Inferior parietal cortex (tissue), 1 donor: ENCODE measurements at regions not wholly inside any gene's neighbourhood (a gene's known extent, or its start where the extent isn't known, plus 50 kb on each side); places are given as distances from the start of the nearest gene placed in this dataset.

Experiments
- DNase-seq: peaks from one replicate; pipeline ENCODE4 v3.0.0-alpha.2; 2016; ENCODE audit errors: extremely low spot score

DNA sequence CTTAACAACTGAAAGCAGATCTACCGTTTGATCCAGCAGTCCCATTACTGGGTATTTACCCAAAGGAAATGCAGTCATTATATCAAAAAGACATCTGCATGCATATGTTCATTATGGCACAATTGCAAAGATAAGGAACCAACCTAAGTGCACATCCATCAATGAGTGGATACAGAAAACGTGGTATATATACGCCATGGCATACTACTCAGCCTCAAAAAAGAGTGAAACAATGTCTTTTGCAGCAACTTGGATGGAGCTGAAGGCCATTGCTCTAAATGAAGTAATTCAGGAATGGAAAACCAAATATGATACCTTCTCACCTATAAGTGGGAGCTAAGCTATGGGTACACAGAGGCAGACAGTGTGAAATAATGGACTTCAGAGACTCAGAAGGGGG is 169.3 kb downstream of the ZBTB18 start:
- DNase-seq, result no peak

DNA sequence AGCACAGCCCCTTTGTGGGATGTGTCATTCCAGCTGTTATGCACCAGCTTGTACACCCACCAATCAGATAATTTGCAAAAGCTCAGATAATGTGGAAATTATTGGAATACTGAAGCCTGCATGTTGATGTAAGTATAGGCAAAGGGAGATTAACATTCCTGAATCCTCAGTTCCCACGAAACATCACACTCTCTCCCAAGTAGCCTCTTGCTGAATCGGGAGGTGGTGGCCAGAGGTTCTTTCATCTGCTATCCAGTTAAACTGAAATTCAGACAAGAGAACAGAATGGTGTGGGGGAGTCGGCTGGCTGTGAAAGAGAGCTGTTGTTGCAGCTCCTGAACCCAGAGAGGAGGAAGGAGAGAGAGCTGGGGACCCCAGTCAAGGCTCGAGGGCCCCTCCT is 170.9 kb downstream of the ZBTB18 start:
- no peak for DNase-seq

DNA sequence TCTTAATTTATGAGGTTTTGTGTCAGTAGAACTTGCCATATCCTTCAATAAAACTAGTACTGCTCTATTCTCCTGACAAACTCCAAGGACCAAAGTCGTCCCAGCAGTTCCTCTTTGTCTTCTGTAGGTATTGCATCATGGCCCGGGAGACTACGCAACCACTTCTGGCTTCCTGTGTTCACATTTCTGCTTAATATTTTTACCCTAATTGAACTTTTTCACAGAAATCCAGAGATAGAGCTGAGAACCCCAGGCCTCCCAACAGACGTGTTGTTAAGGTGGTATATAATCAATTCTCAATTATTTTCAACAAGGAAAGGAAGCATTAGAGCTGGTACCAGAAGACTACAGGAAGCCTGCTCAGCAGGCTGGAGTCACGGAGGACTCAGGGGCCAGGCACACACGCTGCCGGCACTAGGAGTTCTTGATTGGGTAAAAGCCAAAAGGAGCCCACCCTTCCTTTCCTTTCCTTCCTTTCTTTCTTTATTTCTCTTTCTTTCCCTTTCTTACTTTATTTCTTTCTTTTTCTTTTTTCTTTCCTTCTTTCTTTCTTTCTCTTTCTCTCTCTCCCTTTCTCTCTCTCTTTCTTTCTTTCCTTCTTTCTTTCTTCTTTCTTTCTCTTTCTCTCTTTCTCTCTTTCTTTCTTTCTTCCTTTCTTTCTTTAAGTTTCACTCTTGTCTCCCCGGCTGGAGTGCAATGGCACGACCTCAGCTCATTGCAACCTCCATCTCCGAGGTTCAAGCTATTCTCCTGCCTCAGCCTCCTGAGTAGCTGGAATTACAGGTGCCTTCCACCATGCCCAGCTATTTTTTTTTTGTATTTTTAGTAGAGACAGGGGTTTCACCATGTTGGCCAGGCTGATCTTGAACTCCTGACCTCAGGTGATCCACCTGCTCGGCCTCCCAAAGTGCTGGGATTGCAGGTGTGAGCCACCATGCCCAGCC is 173.7 kb downstream of the ZBTB18 start:
- no peak for DNase-seq

DNA sequence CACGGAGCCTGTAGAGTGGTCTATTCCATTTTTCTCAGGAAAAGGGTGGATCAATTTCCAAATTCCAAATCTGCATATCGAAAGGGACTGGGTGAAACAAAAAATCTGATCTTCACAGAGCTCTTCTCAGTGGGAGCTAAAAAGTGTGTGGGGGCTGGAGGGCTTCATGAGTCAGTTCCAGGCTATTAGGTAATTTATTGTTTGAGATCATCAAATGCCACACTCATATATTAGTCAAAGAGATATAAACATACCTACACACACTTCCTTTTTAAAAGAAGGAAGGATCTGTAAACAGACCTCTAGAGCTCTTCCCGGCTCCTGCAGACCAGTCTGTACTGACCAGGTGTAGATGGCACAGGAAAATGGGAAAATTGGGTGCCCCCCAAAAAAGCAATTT is 175.4 kb downstream of the ZBTB18 start:
- DNase-seq, result no peak

DNA sequence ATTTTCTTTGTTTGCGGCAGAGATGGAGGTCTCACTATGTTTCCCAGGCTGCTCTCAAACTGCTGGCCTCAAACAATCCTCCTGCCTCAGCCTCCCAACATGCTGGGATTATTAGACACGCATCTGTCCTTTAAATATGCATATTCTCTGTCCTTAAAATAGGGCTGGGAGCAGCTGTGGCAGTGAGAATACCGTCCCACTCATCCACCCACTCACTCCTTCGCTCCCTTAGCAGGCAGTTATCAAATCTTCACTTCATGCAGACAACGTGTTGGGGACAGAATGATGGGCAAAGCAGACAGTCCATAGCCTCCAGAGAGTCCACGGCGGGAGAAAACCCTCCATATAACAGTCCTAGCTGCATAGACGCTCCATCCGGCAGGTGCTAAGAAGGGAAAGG is 179.4 kb downstream of the ZBTB18 start:
- no peak for DNase-seq

DNA sequence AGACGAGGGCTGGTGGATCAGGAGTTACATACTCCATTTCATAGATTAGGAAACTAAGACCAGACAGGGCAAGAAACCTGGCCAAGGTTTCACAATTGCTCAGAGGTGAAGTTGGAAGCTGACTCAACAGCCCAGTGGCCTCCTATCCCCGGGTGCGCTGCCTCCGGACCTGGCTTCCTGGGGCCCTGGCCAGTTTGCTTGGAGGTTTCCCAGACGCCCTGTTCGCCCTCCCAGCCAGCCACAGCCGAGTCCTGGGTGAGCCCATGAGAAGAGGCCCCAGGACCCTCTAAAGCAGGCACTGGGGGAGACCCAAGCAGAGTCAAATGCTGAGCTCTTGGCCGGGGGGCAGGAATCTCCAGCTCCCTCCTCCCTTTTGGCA is 180.1 kb downstream of the ZBTB18 start:
- no peak for DNase-seq

DNA sequence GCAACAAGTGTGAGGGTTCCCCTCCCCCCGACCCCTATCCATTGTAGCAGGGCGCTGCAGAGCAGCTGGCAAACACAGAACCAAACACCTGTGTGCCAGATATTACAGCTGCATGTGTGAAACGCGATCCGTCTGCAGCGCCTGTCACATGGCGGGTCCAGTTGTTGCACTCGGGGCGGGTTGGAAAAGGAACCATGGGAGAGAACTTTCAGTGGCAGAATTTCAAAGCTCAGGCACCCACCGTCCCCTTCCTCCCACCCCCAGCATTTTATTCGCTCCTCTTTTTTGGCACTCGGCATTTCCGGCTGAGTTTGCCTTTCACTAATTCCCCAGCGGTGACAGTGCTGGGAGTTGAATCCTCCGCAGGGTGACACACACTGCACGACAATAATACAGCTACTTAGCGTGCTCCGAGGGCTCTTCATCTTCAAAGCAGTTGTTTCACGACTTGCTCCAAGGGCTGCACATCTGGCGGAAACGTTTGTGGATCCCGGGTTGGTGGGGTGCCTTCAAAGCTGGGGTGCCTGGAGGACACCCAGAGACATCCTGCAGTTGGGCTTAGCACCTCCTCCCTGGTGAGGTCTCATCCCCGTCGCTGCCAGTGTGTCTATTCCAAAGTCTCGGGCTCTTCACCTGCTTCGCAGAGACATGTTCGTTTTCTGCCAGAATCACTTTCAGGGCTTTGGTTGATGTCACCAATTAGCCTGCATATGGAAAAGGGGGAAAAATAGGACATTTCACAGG is 180.7 kb downstream of the ZBTB18 start:
- no peak for DNase-seq

DNA sequence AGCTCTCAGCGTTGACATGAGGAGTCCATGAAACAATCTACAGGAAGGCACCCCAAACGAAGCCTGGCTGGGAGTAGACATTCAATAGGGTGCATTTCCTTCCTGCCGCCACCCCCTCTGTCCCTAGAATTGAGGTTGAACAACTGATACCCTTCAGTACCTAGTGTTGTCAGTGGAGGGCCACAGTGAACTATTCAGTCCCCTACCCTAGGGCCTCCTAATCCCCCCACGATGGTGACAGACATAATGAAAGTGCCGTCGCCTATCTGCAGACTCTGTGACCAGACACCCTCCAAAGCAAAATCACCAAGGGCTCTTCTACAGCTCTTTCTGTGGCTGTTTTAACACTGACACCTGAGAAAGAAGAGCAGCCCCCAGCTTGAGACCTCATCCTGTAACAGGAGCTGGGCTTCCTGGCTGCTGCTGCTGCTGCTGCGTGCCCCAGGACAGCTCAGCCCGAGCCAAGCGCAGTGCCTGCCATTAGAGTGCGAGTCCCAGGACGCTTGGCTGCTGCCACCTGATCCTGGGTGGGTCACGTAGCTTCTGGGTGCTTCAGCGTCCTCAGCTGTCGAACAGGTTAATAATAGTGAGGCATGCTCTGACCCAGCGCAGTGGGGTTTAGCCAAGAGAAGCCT is 183.0 kb downstream of the ZBTB18 start:
- no peak for DNase-seq

DNA sequence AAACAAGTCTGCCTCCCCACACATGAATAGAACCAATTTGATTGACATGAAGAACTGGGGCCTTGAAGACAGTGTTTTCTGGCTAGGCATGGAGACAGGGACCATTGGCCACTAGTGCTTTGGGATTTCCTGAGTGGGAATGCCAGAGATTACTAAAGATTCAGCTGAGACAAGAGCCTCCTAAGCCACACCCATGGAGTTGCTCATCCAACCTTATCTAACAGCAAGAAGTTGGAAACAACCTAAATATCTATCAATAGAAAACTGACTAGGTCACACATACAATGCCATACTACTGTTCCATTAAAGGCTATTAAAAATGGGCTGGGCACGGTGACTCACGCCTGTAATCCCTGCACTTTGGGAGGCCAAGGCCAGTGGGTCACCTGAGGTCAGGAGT is 184.1 kb downstream of the ZBTB18 start:
- no peak for DNase-seq

DNA sequence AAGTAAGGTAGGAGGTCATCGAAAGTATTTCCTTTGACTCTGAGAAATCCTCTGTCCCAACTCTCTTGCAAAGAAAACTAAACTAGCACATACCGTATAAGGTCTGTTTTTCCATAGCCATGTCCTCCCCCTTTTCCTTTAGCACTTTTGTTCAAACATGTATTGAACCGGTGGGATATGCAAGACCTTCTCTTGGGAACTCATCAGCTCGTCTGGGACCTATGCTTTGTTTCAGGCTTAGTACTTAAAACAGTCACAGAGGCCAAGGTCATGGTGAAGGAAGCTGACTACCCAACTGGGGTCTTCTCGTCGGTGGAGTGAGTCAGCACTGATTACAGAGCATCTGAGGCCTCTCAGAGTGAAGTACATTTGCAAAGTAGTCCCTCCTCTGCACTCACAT is 185.0 kb downstream of the ZBTB18 start:
- DNase-seq, result no peak

DNA sequence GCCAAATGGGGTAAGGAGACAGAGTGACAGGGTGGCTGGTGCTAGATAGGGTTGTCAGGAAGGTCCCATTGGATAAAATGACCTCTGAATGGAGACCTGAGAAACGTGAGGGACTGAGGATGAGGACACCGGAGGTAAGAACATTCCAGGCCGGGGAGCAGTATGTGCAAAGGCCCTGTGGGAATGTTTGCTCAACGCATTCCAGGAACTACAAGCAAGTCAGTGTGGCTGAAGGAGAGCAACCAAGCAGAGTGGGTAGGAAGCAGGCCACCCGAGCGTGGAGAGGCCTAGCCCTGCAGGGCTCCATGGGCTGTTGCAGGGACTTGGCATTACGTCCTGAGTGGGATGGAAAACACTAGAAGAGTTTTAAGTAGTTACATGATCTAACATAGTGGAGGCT is 185.6 kb downstream of the ZBTB18 start:
- no peak for DNase-seq

DNA sequence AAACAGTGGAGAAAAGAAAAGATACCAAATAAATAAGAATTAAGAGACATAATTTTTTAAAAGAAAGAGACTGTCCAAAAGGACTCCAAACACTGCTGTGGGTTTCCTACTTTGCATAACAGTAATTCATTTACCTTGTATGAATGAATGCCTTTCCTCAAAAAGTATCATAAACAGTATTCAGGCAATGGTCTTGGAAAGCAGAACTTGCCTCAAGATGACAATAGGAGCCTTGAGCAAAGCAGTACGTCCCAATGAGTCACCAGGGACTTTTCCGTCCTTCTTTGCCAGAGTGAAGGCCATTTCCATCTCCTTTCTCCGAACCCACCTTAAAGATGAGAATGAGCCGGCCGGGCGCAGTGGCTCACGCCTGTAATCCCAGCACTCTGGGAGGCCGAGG is 186.4 kb downstream of the ZBTB18 start:
- no peak for DNase-seq

DNA sequence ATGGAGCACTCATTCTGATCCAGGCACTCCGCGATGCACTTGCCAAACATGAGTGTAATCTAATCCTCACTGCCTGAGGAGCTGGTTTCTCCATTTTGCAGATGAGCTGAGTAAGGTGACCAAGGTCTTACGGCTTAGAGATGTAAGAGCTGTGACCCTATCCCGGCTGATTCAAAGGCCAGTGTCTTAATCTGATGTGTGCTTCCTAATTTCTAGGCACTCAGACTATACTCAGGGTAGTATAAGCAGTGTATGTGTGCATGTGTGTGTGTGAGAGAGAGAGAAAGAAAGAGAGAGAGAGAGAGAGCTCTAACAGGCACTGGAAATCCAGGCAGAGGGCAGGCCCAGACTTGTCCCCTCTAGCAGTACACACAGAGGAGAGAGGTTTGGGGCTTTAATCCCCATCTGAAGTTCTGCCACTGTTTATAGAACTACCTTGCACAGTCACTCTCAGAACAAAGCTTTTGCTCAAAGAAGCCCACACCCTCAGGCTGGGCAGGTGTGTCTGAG is 188.2 kb downstream of the ZBTB18 start:
- no peak for DNase-seq

DNA sequence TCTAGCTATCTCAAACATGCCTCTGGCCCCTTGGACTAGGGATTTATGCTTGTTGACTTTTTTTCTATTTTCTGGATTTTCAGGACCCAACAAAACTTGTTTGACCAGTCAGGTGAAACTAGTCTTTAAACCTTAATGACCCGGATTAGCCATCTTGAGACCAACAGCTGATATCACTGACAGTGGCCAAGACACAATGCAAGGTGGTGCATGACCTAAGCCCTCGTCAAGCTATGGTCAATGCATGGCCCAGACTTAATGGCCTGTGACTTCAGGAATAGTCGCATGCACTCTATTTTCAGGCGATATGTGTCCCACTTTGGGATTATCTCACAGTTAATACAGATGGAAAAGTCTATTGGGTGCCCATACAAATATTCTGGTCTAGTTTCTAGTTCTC is 190.4 kb downstream of the ZBTB18 start:
- no peak for DNase-seq

DNA sequence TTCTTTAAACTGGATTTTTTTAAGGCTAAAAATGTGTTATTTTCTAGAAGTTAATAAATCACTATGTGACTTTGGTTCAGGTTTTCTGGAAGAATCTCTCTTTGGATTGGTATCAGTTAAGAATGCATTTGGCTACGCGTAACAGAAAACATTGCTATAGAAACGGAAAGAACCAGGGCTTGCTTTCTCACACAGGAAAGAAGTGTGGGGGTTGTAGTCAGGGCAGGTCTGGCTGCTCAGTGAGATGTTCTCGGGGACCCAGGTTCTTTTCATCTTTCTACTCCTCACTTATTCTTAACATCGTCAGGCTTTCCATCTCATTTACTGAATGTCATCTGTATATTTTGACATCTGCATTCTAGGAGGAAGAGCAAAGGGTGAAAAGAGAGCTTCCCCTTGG is 191.4 kb downstream of the ZBTB18 start:
- DNase-seq, result no peak

DNA sequence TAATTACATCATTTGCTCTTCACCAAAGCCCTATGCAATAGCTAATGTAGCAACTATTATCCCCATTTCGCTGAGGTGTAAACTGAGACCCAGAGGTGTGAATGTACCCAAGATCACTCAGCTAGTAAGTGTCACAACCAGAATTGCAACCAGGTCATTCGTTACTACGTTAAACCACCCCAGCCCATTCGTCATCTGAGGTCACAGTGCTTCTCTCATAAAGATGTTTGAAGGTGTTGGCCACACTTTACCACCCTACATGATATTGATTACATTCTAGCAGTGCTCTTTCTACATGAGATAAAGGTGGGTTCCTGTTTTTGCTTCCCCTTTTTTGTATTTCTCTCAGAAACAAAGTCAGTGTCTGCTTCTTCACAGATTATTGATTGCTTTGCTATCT is 195.3 kb downstream of the ZBTB18 start:
- no peak for DNase-seq

DNA sequence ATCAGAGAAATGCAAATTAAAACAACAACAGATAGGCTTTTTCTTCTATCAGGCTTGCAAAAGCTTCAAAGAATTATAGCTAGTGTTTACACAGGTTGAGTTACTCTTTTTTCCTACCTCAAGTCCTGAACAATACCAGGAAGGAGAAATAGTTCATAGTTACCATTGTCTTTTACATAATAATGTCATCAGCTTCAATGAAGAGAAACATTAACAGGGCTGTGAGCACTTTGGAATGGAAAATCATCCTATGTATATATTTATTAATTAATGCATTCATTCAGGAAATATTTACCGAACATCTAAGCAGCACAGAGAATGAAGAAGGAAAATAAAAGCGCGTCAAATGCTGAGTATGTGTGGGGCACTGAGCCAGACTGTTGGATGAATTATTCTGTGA is 197.3 kb downstream of the ZBTB18 start:
- DNase-seq, result no peak

DNA sequence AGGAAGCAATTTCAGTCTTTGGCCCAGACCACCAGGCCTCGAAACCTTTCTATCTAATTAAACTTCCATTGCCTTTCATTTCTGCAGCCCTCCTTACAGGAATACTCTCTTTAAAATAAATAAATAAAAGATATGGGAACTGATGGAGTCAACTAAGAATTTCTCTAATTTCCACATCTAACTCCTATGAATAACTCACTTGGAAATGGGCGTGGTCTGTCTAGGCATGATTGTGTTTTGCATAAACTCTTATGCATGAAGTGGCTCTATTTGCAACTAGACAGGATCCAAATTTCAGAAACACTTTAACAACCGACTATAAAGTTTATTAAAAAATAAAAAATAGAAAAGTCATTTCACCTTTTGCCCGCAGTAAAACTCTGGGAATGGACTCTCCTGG is 199.5 kb downstream of the ADSS2 start:
- DNase-seq, result no peak

DNA sequence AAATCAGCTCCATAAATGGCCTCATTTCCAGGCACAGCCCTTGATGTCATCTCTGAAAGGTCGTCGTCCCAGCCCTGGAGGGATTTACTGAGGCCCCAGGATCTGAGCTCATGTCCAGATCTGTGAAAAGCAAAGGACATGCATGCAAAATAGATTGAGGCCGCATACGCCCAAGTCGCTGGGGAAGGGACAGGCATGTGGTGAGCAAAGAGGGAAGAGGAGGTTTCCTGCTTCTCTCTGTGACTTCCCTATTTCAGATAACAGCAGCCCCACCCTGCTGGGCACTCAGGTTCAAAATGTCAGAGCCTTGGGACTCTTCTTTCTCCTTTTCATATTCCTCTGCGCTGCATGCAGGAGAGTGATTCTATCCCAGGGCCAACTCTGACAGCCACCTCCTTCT is 197.2 kb downstream of the ADSS2 start:
- DNase-seq, result peak; percentile 13

DNA sequence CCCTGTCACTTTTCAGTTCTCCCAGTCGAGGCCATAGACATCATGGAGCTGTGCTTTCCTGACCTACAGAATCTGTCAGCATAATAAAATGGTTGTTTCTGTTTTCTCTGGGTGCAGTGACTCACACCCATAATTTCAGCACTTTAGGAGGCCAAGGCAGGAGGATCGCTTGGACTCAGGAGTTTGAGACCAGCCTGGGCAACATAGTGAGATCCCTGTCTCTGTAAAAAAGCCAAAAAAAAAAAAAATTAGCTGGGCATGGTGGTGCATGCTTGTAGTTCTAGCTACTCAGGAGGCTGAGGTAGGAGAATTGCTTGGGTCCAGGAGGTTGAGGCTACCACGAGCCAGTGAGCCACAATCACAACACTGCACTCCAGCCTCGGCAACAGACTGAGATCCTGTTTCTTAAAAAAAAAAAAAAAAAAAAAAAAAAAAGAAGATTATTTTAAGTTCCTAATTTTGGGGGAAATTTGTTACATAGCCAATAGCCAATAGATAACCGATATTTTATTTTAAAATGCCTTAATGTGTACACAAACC is 196.2 kb downstream of the ADSS2 start:
- no peak for DNase-seq

DNA sequence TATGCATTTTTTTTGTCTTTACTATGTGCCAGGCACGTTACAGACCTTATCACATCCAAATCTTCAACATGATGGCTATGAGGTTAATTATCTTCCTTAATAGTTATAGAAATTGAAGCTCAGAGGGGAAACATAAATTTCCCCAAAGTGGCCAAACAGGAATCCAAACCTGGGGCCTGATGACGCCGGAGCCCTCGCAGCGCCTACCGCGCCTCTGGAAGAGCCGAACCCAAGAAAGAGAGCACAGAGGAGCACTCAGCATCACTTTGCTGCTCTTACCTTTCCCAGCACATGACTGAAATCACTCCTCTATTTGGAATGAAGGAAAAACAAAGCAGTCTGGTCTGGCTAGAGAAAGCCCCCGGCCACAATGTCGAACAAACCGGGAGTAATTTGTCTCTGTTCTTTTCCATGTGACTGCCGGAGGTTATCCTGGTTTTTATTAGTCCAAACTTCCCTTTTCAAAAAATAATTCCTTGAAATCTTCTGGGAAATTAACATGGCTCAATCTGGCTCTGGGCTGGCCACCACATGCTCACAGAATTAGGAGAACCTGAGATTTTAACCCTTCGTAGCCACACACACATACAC is 195.5 kb downstream of the ADSS2 start:
- no peak for DNase-seq

DNA sequence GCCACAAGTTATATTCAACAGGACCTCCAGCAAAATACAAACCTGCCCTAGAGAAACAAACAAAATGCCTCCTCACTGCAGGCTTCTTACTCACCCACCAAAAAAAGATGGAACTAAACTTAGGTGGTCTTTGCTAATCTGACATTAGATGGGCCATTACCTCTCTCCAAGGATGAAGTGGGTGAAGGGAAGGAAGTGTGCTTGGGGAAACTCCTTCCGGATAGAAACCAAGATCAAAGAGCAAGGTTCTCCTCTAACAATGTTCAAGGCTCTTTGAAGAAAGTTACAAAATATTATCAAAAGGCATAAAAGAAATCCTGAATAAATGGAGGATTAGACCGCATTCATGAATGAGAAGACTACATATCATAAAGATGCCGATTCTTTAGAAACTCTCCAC is 187.5 kb downstream of the ADSS2 start:
- no peak for DNase-seq
